IMR-90 (cell line): ENCODE measurements at regions not wholly inside any gene's neighbourhood (a gene's known extent, or its start where the extent isn't known, plus 50 kb on each side); places are given as distances from the start of the nearest gene placed in this dataset.

Source experiments
- ATAC-seq: fragments of 200-7000 bp; cut with Tn5 transposase; 2 replicates; pipeline ENCODE4 v1.9.1; 2020; ENCODE audit warnings: low read depth, mild to moderate bottlenecking, moderate library complexity
- BruUV-seq: library from RNA; stranded (reverse); fragments of 400-500 nt; replicated peaks from 2 replicates; lab custom pipeline; 2021; lab: Mats Ljungman, UMichigan
- CTCF ChIA-PET: fragments of 300-600 bp; formaldehyde crosslinking; extraction: SDS; loops from one replicate; lab custom pipeline; 2021; ENCODE audit warnings: antibody characterized with exemption; lab: Yijun Ruan, JAX
- POLR2A ChIA-PET: fragments of 300-600 bp; sonication (Branson Sonifier 250); formaldehyde crosslinking; loops from one replicate; lab custom pipeline; 2022; ENCODE audit warnings: antibody characterized with exemption; ENCODE audit not compliant: unreplicated experiment; lab: Charles Lee
- DNase-seq: peaks from one replicate; pipeline ENCODE4 v3.0.0; 2013
- H2AFZ ChIP-seq: replicated peaks from 2 replicates; pipeline ENCODE3; 2013; ENCODE audit warnings: low read length, mild to moderate bottlenecking; ENCODE audit not compliant: poor library complexity
- H2AK5ac ChIP-seq: 2 replicates; pipeline ENCODE4 v1.6.1; 2013; ENCODE audit warnings: low read depth, low read length, inconsistent platforms
- H2AK9ac ChIP-seq: replicated peaks from 2 replicates; pipeline ENCODE3; 2013; ENCODE audit warnings: mild to moderate bottlenecking, low read depth, low read length, moderate library complexity; ENCODE audit not compliant: poor library complexity
- H2BK120ac ChIP-seq: 2 replicates; pipeline ENCODE4 v1.6.1; 2013; ENCODE audit warnings: low read depth, low read length, inconsistent platforms
- H2BK15ac ChIP-seq: 3 replicates; pipeline ENCODE4 v1.6.1; 2013; ENCODE audit warnings: low read depth, low read length, inconsistent platforms
- H2BK20ac ChIP-seq: 2 replicates; pipeline ENCODE4 v1.6.1; 2013; ENCODE audit warnings: low read depth, mild to moderate bottlenecking, inconsistent platforms, low read length, moderate library complexity
- H2BK5ac ChIP-seq: 2 replicates; pipeline ENCODE4 v1.6.1; 2013; ENCODE audit warnings: mild to moderate bottlenecking, low read depth, low read length, inconsistent platforms; ENCODE audit not compliant: poor library complexity, severe bottlenecking
- H3K14ac ChIP-seq: replicated peaks from 2 replicates; pipeline ENCODE4 v1.6.1; 2013; ENCODE audit warnings: low read depth, low read length, inconsistent platforms
- H3K18ac ChIP-seq: 2 replicates; pipeline ENCODE4 v1.6.1; 2013; ENCODE audit warnings: low read depth, low read length, control low read depth
- H3K23ac ChIP-seq: 2 replicates; pipeline ENCODE4 v1.6.1; 2013; ENCODE audit warnings: low read depth, low read length, inconsistent platforms
- H3K27ac ChIP-seq: 2 replicates; pipeline ENCODE4 v1.5.1; 2013; ENCODE audit warnings: mild to moderate bottlenecking, control low read depth, low read length; ENCODE audit not compliant: insufficient read depth
- H3K27me3 ChIP-seq: 2 replicates; pipeline ENCODE4 v1.6.1; 2013; ENCODE audit warnings: low read length; ENCODE audit not compliant: control insufficient read depth, insufficient read depth
- H3K36me3 ChIP-seq: 2 replicates; pipeline ENCODE4 v1.6.1; 2013; ENCODE audit warnings: low read length, mixed read lengths; ENCODE audit not compliant: control insufficient read depth, insufficient read depth
- H3K4ac ChIP-seq: 2 replicates; pipeline ENCODE4 v1.6.1; 2013; ENCODE audit warnings: low read depth, low read length, inconsistent platforms
- H3K4me1 ChIP-seq: 2 replicates; pipeline ENCODE4 v1.6.1; 2013; ENCODE audit warnings: low read length, mixed read lengths; ENCODE audit not compliant: control insufficient read depth, insufficient read depth
- H3K4me2 ChIP-seq: 2 replicates; pipeline ENCODE4 v1.6.1; 2013; ENCODE audit warnings: low read depth, mild to moderate bottlenecking, control low read depth, low read length, moderate library complexity
- H3K4me3 ChIP-seq: 2 replicates; pipeline ENCODE4 v1.5.1; 2013; ENCODE audit warnings: low read depth, mild to moderate bottlenecking, control low read depth, low read length, moderate library complexity; ENCODE audit not compliant: insufficient read depth
- H3K56ac ChIP-seq: 2 replicates; pipeline ENCODE4 v1.6.1; 2013; ENCODE audit warnings: low read length, inconsistent platforms; ENCODE audit not compliant: insufficient read depth; ENCODE audit errors: extremely low read depth
- H3K79me1 ChIP-seq, 2 experiments: 2 replicates each; pipeline ENCODE4 v1.6.1; 2013; ENCODE audit warnings: low read length in 2 of 2, inconsistent platforms in 1 of 2, low read depth in 1 of 2
- H3K9ac ChIP-seq: 2 replicates; pipeline ENCODE4 v1.6.1; 2013; ENCODE audit warnings: low read depth, low read length, control low read depth
- H3K9me1 ChIP-seq: 2 replicates; pipeline ENCODE4 v1.6.1; 2013; ENCODE audit warnings: low read length, inconsistent platforms; ENCODE audit not compliant: insufficient read depth
- H3K9me3 ChIP-seq: 2 replicates; pipeline ENCODE4 v1.6.1; 2013; ENCODE audit warnings: low read length; ENCODE audit not compliant: control insufficient read depth, insufficient read depth
- H4K20me1 ChIP-seq: 2 replicates; pipeline ENCODE4 v1.6.1; 2013; ENCODE audit warnings: low read length, inconsistent platforms; ENCODE audit not compliant: insufficient read depth
- H4K5ac ChIP-seq: 2 replicates; pipeline ENCODE4 v1.6.1; 2013; ENCODE audit warnings: mild to moderate bottlenecking, low read depth, low read length, control low read depth
- H4K8ac ChIP-seq, 2 experiments: 2 replicates each; pipeline ENCODE4 v1.6.1; 2013; ENCODE audit warnings: low read depth in 2 of 2, low read length in 2 of 2, control low read depth in 1 of 2, inconsistent platforms in 1 of 2
- H4K91ac ChIP-seq: 2 replicates; pipeline ENCODE4 v1.6.1; 2013; ENCODE audit warnings: low read depth, low read length, inconsistent platforms; ENCODE audit not compliant: insufficient read depth
- BHLHE40 ChIP-seq: fragments of 150-350 bp; IDR thresholded peaks from 2 replicates; pipeline ENCODE4 v1.6.1; 2016; ENCODE audit warnings: mild to moderate bottlenecking, low read depth, low read length
- CEBPB ChIP-seq: IDR thresholded peaks from 2 replicates; pipeline ENCODE4 v1.6.1; 2012; ENCODE audit warnings: low read depth, low read length, improper control_type of control experiment
- CHD1 ChIP-seq: IDR thresholded peaks from 2 replicates; pipeline ENCODE4 v1.6.1; 2012; ENCODE audit warnings: low read depth, low read length, improper control_type of control experiment
- CTCF ChIP-seq: conservative IDR thresholded peaks from 2 replicates; pipeline ENCODE4 v1.5.1; 2012; ENCODE audit warnings: mild to moderate bottlenecking, low read depth, low read length, improper control_type of control experiment
- ELK1 ChIP-seq: fragments of 150-350 bp; IDR thresholded peaks from 2 replicates; pipeline ENCODE4 v1.6.1; 2016; ENCODE audit warnings: low read depth, mild to moderate bottlenecking, low read length, moderate library complexity, borderline replicate concordance
- FOS ChIP-seq: fragments of 150-350 bp; IDR thresholded peaks from 2 replicates; pipeline ENCODE4 v1.6.1; 2016; ENCODE audit warnings: low read depth, low read length
- MAFK ChIP-seq: IDR thresholded peaks from 2 replicates; pipeline ENCODE4 v1.6.1; 2012; ENCODE audit warnings: low read depth, low read length, improper control_type of control experiment
- MAZ ChIP-seq: IDR thresholded peaks from 2 replicates; pipeline ENCODE4 v1.6.1; 2012; ENCODE audit warnings: low read depth, mild to moderate bottlenecking, low read length, improper control_type of control experiment, moderate library complexity, borderline replicate concordance
- MXI1 ChIP-seq: IDR thresholded peaks from 2 replicates; pipeline ENCODE4 v1.6.1; 2012; ENCODE audit warnings: low read depth, mild to moderate bottlenecking, low read length, moderate library complexity, borderline replicate concordance
- NFE2L2 ChIP-seq: fragments of 150-350 bp; IDR thresholded peaks from 2 replicates; pipeline ENCODE4 v1.6.1; 2016; ENCODE audit warnings: low read depth, mild to moderate bottlenecking, low read length
- POLR2A ChIP-seq: IDR thresholded peaks from 2 replicates; pipeline ENCODE4 v1.6.1; 2012; ENCODE audit warnings: mild to moderate bottlenecking, low read depth, low read length
- RAD21 ChIP-seq: IDR thresholded peaks from 2 replicates; pipeline ENCODE4 v1.6.1; 2012; ENCODE audit warnings: low read length, improper control_type of control experiment
- RCOR1 ChIP-seq: IDR thresholded peaks from 2 replicates; pipeline ENCODE4 v1.6.1; 2012; ENCODE audit warnings: mild to moderate bottlenecking, low read length, improper control_type of control experiment; ENCODE audit not compliant: insufficient replicate concordance
- RFX5 ChIP-seq: IDR thresholded peaks from 2 replicates; pipeline ENCODE4 v1.8.0; 2012; ENCODE audit warnings: low read depth, mild to moderate bottlenecking, low read length, moderate library complexity
- SMC3 ChIP-seq: fragments of 150-350 bp; IDR thresholded peaks from 2 replicates; pipeline ENCODE4 v1.6.1; 2016; ENCODE audit warnings: low read depth, mild to moderate bottlenecking, antibody characterized with exemption, low read length, moderate library complexity
- USF2 ChIP-seq: fragments of 150-350 bp; IDR thresholded peaks from 2 replicates; pipeline ENCODE4 v1.6.1; 2017; ENCODE audit warnings: mild to moderate bottlenecking, antibody characterized with exemption, low read length, low read depth
- dilution Hi-C: fragments of 300-500 bp; cut with HindIII; formaldehyde crosslinking; loops from one replicate; pipeline ENCODE4 v1.14.3; 2018; ENCODE audit warnings: low sequenced_read_pairs; ENCODE audit not compliant: unreplicated experiment
- in situ Hi-C: fragments of 300-500 bp; cut with MboI; formaldehyde crosslinking; loops from 3 replicates; pipeline ENCODE4 v1.14.3; 2019; ENCODE audit warnings: low sequenced_read_pairs, inconsistent platforms, mixed read lengths
- intact Hi-C: fragments of 100-400 bp; cut with micrococcal nuclease; formaldehyde crosslinking; loops from 2 replicates; pipeline ENCODE4 v1.10.0; 2022

- no peak overlapping the region for H4K91ac ChIP-seq
- H2BK120ac ChIP-seq = no peak overlapping the region
- no peak overlapping the region for H2AK9ac ChIP-seq
- no peak for DNase-seq
- ATAC-seq = no peak
- H3K14ac ChIP-seq = no peak overlapping the region
- H3K4me1 ChIP-seq = no peaks in the 10 kb centered on the region
- H3K27me3 ChIP-seq = no peaks in the 10 kb centered on the region
- in situ Hi-C loops = no loop called here
- H3K36me3 ChIP-seq = no peaks in the 10 kb centered on the region
- H3K27ac ChIP-seq = no peak overlapping the region
- CTCF ChIA-PET = no interaction called here
- H4K5ac ChIP-seq = no peak overlapping the region
- peaks cover 1% of the 10 kb centered on the region; the same call in 1 of the 2 replicates for H3K9me3 ChIP-seq
- H2BK20ac ChIP-seq = no peak overlapping the region
- H2AK5ac ChIP-seq = no peak overlapping the region
- H3K4me2 ChIP-seq = no peak overlapping the region
- H4K8ac ChIP-seq = no peak overlapping the region
- no peaks in the 10 kb centered on the region for H3K9me1 ChIP-seq
- no peak overlapping the region for H3K4ac ChIP-seq
- H3K9ac ChIP-seq = no peak overlapping the region
- intact Hi-C loops = no loop called here
- H4K20me1 ChIP-seq = no peaks in the 10 kb centered on the region
- POLR2A ChIA-PET = no interaction called here
- no peak overlapping the region for H3K23ac ChIP-seq
- no peak overlapping the region for H3K18ac ChIP-seq
- H3K79me1 ChIP-seq = no peaks in the 10 kb centered on the region
- BruUV-seq = no TSS peak
- H2AFZ ChIP-seq = no peak overlapping the region
- no peak for TF ChIP-seq BHLHE40
- TF ChIP-seq CEBPB = no peak
- no peak for TF ChIP-seq RCOR1
- TF ChIP-seq FOS = no peak
- TF ChIP-seq ELK1 = no peak
- TF ChIP-seq MAZ = no peak
- no peak for TF ChIP-seq MXI1
- TF ChIP-seq RFX5 = no peak
- TF ChIP-seq RAD21 = no peak
- TF ChIP-seq POLR2A = no peak
- no peak for TF ChIP-seq MAFK
- no peak for TF ChIP-seq CHD1
- TF ChIP-seq NFE2L2 = no peak
- TF ChIP-seq SMC3 = no peak
- TF ChIP-seq CTCF = no peak
- TF ChIP-seq USF2 = no peak
- H3K56ac ChIP-seq = no peak overlapping the region
- H2BK15ac ChIP-seq = no peak overlapping the region
- dilution Hi-C loops = no loop called here
- no peak overlapping the region for H2BK5ac ChIP-seq
- H3K4me3 ChIP-seq = no peak overlapping the region
Observed at GRCh38 chr5:20536813-20537212, 548.8 kb upstream of the CDH18 start.
